Tibial nerve (tissue), 4 donors: ENCODE measurements at regions not wholly inside any gene's neighbourhood (a gene's known extent, or its start where the extent isn't known, plus 50 kb on each side); places are given as distances from the start of the nearest gene placed in this dataset.

Experiments
- DNase-seq, 2 donors: peaks; one replicate each; pipeline ENCODE4 v3.0.0-alpha.2; 2019; ENCODE audit warnings: low spot score in 2 of 2
- H3K27ac ChIP-seq, 4 donors: fragments of 200-600 bp; sonication (generic) in 3 of 4; one replicate each; pipeline ENCODE4 v1.5.1; 2017 to 2019; ENCODE audit warnings: mild to moderate bottlenecking in 1 of 4
- H3K27me3 ChIP-seq, 2 donors: fragments of 200-600 bp; sonication (generic) in 1 of 2; one replicate each; pipeline versions ENCODE4 v1.5.1 to v1.6.0; 2017 to 2019
- H3K36me3 ChIP-seq, 3 donors: fragments of 200-600 bp; sonication (generic); one replicate each; pipeline ENCODE4 v1.5.1; 2018 to 2019
- H3K4me1 ChIP-seq, 4 donors: fragments of 200-600 bp; sonication (generic) in 3 of 4; one replicate each; pipeline ENCODE4 v1.5.1; 2017 to 2019
- H3K4me3 ChIP-seq, 4 donors: fragments of 200-600 bp; sonication (generic) in 3 of 4; one replicate each; pipeline ENCODE4 v1.5.1; 2017 to 2019; ENCODE audit warnings: mild to moderate bottlenecking in 1 of 4, moderate library complexity in 1 of 4
- H3K9me3 ChIP-seq, 4 donors: fragments of 200-600 bp; sonication (generic) in 3 of 4; one replicate each; pipeline ENCODE4 v1.5.1; 2017 to 2019
- EP300 ChIP-seq, 2 donors: sonication (generic); formaldehyde crosslinking; IDR thresholded peaks; one replicate each; pipeline ENCODE4 v1.6.1; 2017; ENCODE audit warnings: antibody characterized with exemption in 2 of 2, mild to moderate bottlenecking in 1 of 2
- POLR2A ChIP-seq, 2 donors: fragments of 450-650 bp; IDR thresholded peaks; one replicate each; pipeline ENCODE4 v1.6.1; 2017; ENCODE audit warnings: antibody characterized with exemption in 2 of 2, mild to moderate bottlenecking in 2 of 2, moderate library complexity in 2 of 2
- WGBS, 2 donors: methylation state at CpG; one replicate each; pipeline ENCODE4 v1.1.5; 2018; 5-methylcytosine and 5-hydroxymethylcytosine counted together
- TF ChIP-seq, protein P1 (sequence below), 5 experiments: fragments of 200-600 bp in 3 of 5; fragments of 450-650 bp in 2 of 5; sonication (generic) in 3 of 5; IDR thresholded peaks; one replicate each; pipeline ENCODE4 v1.5.1; 2016 to 2019; ENCODE audit warnings: antibody characterized with exemption in 5 of 5, mild to moderate bottlenecking in 3 of 5, moderate library complexity in 2 of 5

DNA sequence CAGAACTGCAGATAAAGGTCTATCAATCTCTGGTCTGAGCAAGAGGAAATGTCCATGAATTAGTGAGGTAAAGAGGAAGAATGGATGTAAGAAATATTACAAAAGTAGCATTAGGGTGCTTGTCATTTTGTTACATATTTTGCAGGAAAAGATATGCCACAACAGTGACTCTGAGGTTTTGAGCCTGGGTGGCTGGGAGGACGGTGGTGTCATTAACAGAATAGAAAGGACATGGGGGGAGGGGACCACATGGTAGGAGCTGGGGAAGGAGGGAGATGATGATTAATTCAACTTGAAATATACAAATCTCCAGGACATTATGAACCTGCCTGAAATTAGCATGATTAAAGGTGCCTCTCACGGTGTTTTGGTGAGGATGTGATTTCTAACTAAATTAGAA lies 245.5 kb upstream of the MDFIC2 start:
- no peak overlapping the region for H3K27ac ChIP-seq
- H3K27me3 ChIP-seq: no peaks in the 10 kb centered on the region
- 73 to 80% methylated on average over 2 of the region's 2 CpGs for WGBS, 2 donors
- TF ChIP-seq POLR2A (IDR thresholded peaks at IDR 0.05): no peak
- TF ChIP-seq EP300 (IDR thresholded peaks at IDR 0.05): no peak
- TF ChIP-seq, protein P1, sequence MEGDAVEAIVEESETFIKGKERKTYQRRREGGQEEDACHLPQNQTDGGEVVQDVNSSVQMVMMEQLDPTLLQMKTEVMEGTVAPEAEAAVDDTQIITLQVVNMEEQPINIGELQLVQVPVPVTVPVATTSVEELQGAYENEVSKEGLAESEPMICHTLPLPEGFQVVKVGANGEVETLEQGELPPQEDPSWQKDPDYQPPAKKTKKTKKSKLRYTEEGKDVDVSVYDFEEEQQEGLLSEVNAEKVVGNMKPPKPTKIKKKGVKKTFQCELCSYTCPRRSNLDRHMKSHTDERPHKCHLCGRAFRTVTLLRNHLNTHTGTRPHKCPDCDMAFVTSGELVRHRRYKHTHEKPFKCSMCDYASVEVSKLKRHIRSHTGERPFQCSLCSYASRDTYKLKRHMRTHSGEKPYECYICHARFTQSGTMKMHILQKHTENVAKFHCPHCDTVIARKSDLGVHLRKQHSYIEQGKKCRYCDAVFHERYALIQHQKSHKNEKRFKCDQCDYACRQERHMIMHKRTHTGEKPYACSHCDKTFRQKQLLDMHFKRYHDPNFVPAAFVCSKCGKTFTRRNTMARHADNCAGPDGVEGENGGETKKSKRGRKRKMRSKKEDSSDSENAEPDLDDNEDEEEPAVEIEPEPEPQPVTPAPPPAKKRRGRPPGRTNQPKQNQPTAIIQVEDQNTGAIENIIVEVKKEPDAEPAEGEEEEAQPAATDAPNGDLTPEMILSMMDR (IDR thresholded peaks at IDR 0.05): no peak
- H3K4me3 ChIP-seq: no peak overlapping the region
- H3K4me1 ChIP-seq: no peaks in the 10 kb centered on the region
- H3K9me3 ChIP-seq: no peaks in the 10 kb centered on the region
- H3K36me3 ChIP-seq: no peaks in the 10 kb centered on the region
- no peak for DNase-seq

DNA sequence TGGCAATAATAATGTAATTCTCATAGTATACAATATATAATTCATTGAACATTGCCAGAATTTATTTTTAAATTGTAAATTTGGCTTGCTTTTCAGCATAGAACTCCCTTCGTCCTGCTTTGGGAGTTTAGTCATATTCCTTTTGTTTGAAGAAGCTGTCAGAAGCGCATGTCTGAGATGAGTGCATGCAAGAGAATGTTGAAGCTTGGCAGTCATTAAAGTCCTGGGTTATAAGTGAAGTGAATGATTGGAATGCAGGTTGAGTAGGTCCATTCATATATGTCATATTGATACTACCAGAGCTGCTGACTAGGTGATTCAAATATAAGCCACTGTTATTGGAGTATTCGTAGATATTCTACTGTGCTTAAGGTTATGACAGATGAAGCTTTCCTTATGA lies 243.6 kb upstream of the MDFIC2 start:
- H3K27me3 ChIP-seq: no peaks in the 10 kb centered on the region
- H3K4me1 ChIP-seq: no peaks in the 10 kb centered on the region
- TF ChIP-seq EP300 (IDR thresholded peaks at IDR 0.05): no peak
- no peak for TF ChIP-seq POLR2A (IDR thresholded peaks at IDR 0.05)
- TF ChIP-seq, protein P1 (IDR thresholded peaks at IDR 0.05): no peak
- no peaks in the 10 kb centered on the region for H3K9me3 ChIP-seq
- 81 to 86% methylated on average over 3 of the region's 3 CpGs for WGBS, 2 donors
- H3K27ac ChIP-seq: no peak overlapping the region
- DNase-seq: no peak
- H3K4me3 ChIP-seq: no peak overlapping the region
- H3K36me3 ChIP-seq: no peaks in the 10 kb centered on the region

DNA sequence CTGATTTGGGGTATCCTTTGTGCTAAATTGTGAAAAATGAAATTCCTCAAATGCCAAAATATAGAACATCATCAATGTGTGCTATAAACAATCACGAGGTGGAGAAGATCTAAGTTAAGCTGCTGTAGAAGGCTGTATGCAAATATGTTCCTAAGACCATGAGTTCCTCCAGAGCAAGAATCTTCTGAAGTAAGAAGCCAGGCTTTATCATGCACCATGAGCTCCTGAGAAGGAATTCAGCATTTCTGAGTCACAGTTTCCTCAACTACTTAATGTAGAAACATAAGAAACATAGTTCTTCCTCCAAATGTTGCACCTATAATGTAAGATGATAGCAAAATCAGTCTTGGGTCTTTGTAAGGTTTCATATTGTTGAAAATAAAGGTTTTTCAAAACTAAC lies 241.7 kb upstream of the MDFIC2 start:
- TF ChIP-seq, protein P1 (IDR thresholded peaks at IDR 0.05): no peak
- TF ChIP-seq POLR2A (IDR thresholded peaks at IDR 0.05) (no peak), EP300 (IDR thresholded peaks at IDR 0.05) (no peak)
- Histone ChIP-seq H3K4me3 (no peak overlapping the region), H3K4me1 (no peaks in the 10 kb centered on the region), H3K9me3 (no peaks in the 10 kb centered on the region), H3K27me3 (no peaks in the 10 kb centered on the region), H3K36me3 (no peaks in the 10 kb centered on the region), H3K27ac (no peak overlapping the region)
- whole genome bisulfite sequencing, 2 donors: 58 to 70% methylated on average over 1 of the region's 1 CpG
- no peak for DNase-seq

DNA sequence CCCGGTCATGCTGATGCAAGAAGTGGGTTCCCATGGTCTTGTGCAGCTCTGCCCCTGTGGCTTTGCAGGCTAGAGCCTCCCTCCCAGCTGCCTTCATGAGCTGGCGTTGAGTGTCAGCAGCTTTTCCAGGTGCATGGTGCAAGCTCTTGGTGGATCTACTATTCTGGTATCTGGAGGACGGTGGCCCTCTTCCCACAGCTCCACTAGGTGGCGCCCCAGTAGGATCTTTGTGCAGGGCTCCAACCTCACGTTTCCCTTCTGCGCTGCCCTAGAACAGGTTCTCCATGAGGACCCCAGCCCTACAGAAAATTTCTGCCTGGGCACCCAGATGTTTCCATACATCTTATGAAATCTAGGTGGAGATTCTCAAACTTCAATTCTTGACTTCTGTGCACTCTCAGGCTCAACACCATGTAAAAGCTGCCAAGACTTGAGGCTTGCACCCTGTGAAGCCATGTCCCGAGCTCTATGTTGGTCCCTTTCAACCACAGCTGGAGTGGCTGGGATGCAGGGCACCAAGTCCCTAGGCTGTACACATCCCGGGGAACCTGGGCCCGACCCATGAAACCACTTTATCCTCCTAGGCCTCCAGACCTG lies 238.4 kb upstream of the MDFIC2 start:
- Histone ChIP-seq H3K27me3 (no peaks in the 10 kb centered on the region), H3K9me3 (no peaks in the 10 kb centered on the region), H3K36me3 (no peaks in the 10 kb centered on the region), H3K27ac (no peak overlapping the region), H3K4me1 (no peaks in the 10 kb centered on the region), H3K4me3 (no peak overlapping the region)
- WGBS, 2 donors: 48 to 59% methylated on average over 9 of the region's 9 CpGs
- TF ChIP-seq, protein P1 (IDR thresholded peaks at IDR 0.05): peak; percentile 53 to 71 (median 65)
- TF ChIP-seq POLR2A (IDR thresholded peaks at IDR 0.05): no peak
- peak; percentile 53 to 71 for DNase-seq

DNA sequence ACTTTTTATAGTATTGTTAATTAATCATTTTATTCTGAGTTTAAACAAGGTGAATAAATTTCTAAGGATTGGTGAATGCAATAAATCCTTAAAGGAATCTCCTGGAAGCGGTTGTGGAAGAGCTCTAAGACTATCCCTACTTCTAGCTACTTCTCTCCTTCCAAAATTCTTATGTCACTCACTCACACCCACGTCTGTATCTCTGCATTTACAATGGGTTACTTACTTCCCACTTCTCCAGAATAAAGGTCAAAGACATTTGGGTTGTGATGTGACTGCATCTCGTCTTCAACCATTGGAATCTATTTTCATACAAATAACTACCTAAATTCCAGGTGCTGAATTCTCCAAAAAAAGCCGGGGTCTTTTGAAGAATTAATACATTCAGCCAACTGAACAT lies 234.2 kb upstream of the MDFIC2 start:
- no peaks in the 10 kb centered on the region for H3K4me1 ChIP-seq
- H3K9me3 ChIP-seq: no peaks in the 10 kb centered on the region
- WGBS, 2 donors: 61 to 65% methylated on average over 4 of the region's 4 CpGs
- TF ChIP-seq, protein P1 (IDR thresholded peaks at IDR 0.05): no peak
- TF ChIP-seq POLR2A (IDR thresholded peaks at IDR 0.05): no peak
- no peak for TF ChIP-seq EP300 (IDR thresholded peaks at IDR 0.05)
- no peak overlapping the region for H3K27ac ChIP-seq
- H3K36me3 ChIP-seq: no peaks in the 10 kb centered on the region
- H3K27me3 ChIP-seq: no peaks in the 10 kb centered on the region
- no peak for DNase-seq
- H3K4me3 ChIP-seq: no peak overlapping the region
